Forelimb muscle (tissue), 1 donor: ENCODE measurements at regions not wholly inside any gene's neighbourhood (a gene's known extent, or its start where the extent isn't known, plus 50 kb on each side); places are given as distances from the start of the nearest gene placed in this dataset.
"Not testable (repeated sequence)": the region's sequence is repeated elsewhere in the genome, so short reads cannot be mapped to it uniquely, and the experiment has no call there.

Experiments
- DNase-seq: peaks from one replicate; pipeline ENCODE4 v3.0.0-alpha.2; 2013; ENCODE audit warnings: low read depth

DNA sequence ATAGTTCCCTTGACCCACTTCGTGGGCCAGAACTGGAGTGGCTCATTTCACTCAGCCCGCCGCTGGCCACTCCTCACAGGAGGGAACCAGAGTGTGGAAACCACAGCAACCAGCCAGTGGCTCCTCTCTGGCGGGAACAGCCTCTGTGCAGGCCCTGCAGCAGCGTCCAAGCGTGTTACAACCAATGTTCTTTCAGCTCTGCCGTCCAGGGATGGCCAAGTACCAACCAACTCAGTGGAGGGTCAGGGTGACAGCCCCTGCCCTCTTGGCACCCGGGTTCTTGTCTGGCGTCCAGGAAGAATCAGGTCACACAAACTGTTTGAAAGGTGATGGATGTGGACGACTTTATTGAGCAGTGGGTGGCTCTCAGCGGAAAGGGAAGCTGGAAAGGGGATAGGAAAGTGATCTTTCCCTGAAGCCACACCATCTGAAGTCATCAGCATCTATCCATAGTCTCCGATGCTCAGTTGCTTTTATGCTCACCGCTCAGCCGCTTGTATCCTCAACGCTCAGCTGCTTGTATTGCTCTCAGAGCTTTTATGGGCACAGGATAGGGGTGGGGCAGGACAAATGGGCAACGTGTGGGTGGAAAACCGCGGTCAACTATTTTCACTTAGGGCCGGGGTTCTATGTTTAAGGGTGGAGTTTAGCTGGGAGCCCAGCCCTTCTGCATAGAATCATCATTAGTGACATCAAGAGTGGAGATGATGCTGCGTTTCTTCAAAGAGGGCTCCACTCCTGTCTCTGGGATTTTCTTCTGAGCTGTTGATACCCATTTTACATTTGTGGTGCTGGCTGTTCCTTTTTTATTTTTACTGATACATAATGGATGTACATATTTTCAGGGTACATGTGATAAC lies 250.2 kb downstream of the RRAGC start:
- DNase-seq: no peak

DNA sequence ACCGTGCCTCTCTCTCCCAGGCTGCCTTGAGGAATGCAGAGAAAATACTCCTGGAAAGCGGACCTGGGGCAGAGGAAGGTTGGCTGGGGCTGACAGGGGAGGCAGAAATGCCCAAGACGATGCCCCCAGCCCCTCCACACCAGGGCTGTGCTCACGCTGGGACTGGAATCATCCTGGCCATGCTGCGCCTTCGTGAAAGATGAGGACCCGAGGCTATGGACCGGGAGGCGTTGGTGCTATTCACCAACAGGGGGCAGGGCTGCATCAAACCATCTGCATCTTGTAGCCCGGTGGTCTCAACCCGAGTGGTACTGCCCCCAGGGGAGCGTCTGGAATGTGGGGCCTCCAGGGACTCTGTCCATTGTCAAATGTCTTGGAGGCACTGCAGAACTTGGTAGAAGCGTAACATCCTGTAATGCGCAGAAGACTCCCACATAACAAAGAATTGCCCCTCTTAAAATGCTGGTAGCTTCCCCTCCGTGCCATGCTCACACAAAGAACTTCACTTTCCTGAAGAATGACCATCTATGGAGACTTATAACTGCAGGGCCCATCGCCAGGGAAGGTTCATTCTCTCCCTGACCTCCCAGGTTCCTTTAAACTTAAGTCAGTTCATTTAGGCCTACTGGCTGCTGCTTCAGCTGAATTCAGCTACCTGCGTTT lies 251.2 kb downstream of the RRAGC start:
- no peak for DNase-seq

DNA sequence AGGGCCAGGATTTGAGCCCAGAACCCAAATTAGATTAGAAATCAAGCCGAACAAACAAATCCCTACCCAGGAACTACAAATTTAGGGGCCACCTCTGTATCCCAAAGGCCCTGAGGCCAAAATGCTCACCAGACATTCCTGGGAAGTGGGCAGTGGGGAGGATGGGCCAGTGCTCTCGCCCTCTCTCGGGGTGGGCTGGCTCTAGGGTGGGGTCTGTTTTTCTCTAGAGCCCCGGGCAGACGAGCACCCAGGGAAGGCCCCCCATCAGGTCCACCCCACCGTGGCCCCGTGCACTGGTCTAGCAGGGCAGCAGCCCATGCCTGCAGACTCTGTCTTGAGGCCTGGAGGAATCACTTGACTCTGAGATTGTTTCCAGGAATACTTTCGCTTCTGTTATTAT lies 252.0 kb downstream of the RRAGC start:
- DNase-seq: no peak

DNA sequence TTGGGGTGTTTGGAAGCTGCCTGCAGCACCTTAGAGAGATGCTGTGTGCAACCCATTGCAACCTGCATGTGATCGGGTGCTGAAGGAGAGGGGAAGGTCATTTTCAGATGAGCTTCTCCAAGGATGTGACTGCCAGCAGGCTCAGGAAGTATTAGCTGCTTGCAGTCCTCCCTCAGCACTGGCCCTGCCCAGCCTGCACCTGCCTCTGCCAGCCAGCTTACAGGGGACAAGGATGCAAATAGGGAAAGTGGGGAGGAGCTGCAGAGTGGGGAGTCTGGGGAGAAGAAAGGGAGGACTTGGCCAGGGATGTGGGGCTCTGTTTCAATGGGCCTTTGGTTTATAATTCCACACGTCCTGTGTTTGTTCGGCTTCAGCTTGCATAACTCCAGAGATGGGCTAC lies 254.5 kb downstream of the RRAGC start:
- DNase-seq: no peak

DNA sequence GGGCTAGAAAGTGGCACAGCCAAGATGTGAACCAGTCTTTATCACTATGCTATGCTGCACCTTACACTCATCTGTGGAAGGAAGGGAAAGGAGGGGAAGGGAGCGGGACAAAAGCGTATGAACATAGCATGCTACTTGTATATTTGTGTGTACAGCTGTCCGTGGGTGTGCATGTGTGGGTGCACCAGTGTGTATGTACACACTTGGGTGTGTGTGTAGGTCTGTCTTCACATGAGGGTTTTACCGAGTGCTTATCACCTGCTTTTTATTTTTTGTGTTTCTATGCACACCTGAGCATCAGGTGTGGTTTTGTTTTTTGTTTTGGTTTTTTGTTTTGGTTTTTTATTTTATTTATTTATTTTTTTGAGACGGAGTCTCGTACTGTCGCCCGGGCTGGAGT lies 255.7 kb downstream of the RRAGC start:
- DNase-seq: no peak

DNA sequence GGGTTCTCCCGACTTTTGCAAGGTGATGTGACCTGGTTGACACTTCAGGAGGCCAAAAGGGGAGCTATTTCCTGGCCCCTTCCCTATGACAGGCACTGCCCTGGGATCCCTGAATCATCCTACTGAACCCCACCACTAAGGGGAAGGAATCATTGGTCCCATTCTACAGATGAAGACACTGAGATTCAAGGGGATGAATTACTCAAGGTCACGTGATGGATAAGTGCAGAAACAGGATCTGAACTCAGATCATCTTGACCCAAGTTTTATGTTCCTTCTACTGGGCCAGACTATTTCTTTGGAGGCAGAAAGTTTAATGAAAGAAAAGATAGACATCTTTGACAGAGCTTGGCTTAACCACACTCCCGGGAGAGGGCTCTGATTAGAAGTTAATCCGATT lies 258.7 kb downstream of the RRAGC start:
- no peak for DNase-seq

DNA sequence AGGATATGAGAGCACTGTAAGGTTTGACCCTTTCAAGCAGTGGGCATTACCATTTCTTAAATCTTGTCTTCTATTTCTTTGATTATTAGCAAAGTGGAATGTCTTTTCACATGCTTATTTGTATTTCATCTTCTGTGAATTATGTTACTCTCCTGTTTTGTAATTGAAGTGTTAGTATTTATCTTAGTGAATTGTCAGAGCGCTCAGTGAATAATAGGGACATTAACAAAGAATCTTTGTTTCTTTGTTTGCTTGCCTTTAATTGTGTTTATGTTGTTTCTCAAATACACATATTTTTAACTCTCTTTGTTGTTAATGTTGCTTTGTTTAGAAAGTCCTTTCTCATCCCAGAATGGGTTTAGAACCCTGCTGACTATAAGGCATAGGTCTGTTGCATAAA lies 259.3 kb downstream of the RRAGC start:
- DNase-seq: no peak

DNA sequence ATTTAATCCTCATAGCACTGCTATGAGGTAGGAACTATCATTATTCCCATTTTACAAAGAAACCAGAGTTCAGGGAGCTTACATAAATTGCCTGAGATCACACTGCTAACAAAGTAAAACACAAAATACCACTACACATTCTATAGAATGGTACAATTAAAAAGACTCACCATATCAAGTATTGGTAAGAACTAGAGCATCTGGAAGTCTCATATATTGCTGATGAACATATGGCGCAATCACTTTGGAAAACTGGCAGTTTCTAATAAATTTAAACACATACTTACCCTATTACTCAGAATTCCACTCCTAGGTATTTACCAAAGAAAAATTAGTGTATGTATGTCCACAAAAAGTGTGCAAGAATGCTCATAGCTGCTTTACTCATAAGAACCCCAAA lies 261.5 kb downstream of the RRAGC start:
- DNase-seq: no peak

DNA sequence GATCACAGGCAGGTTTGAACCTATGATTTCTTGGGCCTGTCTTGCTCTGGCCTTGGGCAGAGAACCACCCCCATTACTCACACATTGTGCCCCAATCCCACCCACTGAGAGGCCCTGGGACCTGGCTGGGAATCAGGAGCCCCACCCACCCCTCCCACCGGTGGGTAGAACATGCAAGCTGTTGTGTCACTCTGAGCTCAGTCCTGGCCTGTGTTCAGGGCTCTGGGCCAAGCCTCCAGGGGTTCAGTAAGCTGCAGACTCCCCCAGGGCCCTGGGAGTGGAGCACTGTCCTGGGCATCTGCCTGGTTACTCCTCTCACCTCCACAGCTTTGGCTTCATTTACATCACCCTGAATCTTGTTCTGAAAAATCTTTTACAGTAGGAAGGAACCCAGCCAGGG lies 270.5 kb downstream of the RRAGC start:
- DNase-seq: no peak

DNA sequence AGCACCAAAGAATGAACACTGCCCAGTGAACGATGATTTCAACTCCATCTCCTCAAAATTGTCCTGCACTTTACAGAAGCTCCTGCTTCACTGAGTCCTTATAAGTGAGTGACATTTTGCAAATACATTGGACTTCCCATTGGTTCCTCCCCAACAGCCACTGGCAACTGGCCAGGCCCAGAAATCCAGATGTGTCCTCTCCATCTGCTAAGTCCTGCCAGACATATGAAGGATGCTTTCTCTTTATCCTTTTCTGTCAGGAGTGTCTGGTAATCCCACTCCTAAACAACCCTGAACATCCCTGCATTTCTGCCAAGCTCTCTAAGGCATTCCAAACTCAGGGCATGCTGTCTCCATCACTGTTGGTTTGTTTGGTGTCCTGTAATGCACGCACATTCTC lies 271.8 kb downstream of the RRAGC start:
- no peak for DNase-seq

DNA sequence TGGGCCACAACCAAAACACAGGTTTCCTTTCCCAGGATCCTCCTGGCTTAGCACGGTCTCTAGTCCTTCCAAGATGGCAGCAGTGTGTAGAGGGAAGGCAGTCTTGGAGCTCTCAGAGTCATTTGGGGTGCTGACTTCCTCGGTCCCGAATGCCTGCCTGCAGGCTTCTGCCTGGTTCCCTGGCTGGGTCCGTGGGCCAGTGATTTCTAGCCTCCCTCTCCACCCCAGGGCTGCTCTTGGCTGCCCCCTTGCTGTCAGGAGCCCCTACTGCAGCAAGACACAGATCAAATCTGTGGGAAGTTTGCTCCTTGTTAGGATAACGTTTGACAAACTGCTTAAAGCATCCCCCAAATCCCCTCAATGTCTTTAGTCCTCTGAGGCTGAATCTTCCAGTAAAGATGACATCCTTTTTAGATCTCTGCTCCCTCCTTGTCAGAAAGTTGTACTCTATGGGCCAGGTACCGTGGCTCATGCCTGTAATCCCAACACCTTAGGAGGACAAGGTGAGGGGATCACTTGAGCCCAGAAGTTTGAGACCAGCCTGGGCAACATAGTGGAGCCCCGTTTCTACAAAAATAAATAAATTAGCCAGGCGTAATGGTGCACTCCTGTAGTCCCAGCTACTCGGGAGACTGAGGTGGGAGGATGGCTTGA lies 272.5 kb downstream of the RRAGC start:
- no peak for DNase-seq

DNA sequence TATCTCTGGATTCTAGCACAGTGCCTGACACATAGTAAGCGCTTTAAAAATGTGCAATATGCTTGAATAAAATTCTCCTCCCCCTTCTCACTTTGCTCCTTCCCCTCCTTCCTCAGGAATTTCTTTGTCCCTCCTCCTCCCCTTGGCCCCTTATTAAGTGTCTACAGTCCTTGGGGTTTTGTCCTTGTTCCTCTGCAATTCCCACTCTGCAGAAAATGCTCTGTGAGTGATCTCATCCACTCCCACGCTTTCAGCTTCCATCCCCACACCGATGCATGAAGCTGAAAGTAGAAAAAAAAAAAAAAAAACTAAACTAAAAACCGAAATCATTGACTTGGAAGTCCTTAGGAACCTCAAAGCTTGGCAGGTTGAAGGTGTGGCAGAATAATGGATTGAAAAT lies 273.6 kb downstream of the RRAGC start:
- DNase-seq: no peak

DNA sequence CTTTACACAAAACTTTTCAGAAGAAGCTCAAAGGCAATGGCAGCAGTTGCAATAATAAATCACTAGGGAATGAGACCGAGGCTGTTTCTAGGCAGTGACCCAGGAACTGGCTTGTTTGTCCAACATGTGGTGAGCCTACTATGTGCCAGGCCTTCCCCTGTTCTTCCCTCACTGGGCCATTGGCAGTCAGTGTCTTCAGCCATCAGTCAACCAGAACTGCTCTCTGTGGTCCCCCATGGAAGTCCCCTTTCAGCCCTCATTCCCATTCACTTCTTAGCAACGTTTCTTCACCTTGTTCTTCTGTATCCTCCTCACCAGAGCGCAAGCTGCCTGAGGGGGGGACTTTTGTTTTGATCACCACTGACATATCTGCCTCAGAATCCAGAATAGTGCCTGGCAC lies 274.1 kb downstream of the RRAGC start:
- no peak for DNase-seq

DNA sequence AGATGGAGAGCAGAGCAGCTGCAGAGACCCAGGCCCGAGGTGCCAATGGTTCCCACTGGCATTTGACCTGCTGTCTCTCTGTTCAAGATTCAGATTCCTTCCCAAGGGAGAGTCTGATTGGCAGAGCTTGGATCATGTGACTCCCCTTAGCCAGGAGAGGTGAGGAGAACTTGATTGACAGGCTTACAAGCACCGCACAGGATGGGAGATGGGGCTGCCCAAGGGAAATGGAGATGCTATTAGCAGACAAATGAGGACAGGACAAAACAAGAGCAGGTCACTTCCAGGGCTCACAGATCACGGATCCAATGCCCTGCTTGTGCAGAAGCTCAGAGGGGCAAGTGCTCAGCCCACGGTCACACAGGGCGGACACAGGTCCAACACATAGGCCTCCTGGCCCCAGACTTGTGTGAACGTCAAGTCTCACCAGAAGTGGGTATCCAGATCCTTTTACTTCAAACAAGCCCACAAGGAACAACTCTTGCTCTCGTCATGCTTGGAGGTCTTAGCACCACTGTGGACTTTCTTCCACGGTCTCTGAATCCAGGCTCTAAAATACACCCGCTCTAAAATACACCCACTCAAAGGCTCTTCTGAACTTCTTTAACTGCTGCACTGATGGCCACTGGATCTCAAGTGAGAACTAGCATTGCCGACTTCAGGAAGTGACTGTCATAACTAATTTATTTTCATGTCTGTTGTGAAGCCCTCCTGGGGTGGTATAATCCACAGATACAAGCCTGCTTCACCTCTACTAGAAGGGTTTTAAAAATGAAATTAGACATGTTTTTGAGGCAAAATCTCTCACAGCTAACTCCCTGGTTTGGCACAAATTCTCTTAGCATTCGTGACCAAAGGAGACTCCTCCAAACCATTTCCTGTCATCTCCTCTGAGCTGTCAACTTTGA lies 274.9 kb downstream of the RRAGC start:
- DNase-seq: no peak

DNA sequence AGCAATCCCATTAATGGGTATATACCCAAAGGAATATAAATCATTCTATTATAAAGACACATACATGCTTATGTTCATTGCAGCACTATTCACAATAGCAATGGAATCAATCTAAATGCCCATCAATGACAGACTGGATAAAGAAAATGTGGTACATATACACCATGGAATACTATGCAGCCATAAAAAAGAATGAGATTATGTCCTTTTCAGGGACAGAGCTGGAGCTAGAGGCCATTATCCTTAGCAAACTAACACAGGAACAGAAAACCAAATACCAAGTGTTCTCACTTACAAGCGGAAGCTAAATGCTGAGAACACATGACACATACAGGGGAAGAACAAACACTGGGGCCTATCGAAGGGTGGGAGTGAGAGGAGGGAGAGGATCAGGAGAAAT lies 276.3 kb downstream of the RRAGC start:
- not testable (repeated sequence) for DNase-seq

DNA sequence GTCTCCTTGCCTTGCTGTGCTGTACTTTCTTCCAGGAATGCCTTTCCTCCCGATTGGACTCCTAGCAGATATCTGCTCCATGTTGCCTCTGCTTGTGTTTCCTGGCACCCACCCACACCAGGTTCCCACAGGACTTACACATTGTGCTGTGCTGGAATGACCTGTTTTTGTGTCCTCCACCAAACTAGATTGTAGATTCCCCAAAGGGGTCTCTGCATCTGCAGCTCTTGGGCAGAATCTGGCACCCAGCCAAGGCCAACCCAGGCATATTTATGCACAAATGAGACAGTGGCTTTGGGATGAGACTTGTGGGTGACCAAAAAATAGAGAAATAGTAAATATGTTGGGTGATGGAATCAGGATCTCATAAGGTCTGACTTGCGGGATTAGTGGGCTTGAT lies 278.2 kb downstream of the RRAGC start:
- DNase-seq: no peak

DNA sequence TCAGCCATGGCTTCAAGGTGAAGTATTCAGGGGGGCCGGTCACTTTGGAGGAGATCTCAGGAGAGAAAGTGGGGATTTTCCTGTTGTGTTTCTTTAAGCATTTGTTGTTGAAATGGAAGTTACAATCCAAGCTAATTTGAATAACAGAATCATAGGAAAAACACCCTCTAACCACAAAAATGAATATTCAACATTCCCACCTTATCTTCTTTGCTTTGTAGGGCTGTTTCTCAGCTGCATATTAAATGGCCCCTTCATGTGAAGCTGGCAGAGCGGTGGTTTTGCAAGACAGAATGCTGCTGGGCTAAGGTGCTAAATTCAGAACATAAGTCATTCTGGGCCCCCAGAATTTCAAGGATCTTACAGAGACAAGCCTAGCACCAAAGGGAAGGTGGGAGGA lies 279.0 kb downstream of the RRAGC start:
- DNase-seq: no peak

DNA sequence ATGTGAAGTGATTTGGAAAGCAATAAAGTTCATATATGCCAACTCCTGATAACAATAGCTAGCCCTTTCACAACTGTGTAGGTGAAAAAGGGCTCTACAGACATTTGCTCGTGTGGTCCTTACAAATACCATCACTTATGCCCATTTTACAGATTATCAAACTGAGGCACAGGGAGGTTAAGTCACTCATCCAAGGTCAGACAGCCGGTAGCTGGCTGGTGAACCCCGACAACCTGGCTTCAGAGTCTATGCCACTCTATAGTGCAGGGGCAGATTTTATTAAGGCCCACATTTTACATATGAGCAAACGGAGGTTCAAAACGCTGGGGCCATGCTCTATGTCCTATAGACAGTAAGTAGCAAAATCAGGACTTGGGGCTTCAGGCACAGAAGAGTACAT lies 280.5 kb downstream of the RRAGC start:
- no peak for DNase-seq

DNA sequence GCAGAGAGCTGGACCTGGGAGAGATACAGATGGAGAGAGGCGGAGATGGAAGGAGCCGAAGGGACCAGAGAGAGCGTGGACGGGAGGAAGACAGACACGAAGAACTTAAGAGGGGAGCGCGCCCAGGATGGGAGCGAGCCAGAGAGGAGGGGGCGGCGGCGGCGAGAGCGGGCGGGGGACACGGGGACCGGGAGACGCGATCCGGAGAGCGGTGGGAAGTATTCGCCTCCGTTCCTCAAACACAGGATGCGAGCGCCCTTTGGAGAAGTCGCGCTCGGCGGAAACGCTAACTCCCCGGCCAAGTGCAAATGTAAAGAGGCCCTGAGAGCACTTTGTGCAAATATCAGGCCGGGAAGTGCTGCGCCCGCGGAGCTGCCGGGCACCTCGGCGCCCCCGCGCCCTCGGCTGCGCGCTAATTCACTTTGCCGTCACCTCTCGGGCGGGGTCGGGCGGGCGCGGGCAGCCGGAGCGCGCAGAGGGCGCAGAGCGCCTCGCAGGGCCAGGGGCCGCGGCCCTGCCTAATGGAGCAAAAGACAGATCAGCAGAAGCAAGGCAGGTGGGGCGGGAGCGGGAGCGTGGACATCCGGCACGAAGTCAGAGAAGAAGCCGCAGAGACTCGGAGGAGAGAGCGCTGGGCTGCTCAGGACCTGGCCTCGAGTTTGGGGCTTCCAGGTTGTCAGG lies 281.2 kb downstream of the RRAGC start:
- DNase-seq: no peak

DNA sequence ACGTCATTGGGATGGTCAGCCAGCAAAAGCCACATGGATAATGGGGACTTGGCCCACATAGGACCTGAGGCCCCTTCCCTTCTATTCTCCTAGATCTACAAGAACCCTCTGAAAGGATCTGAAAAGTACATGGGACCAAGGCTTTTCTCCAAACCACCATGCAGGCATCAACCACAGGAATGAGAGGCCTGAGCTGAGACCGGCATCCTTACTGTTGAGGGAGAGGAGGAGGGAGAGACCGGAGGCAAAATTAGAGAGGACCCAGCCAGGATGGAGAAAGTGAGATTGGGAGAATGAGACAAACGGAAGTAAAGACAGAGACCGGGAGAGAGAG lies 281.7 kb downstream of the RRAGC start:
- DNase-seq: no peak

DNA sequence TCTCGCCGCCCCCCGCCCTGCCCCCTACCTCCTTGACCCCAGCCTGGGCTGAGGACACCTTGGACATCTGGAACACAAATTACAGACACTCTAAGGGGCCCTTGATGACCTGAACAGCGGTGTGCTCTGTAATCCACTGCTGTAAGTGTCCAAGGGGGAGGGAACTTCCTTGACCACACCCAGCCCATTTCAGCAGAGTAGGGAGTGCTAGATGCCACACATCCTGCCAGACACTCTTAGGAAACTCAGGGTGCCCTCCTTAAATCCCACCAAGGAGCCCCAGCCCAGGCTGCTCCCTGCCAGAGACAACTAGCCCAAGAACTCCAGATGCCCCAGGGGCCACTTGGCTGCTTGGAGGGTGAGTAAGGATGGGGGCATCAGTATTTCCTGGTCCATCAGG lies 282.2 kb downstream of the RRAGC start:
- no peak for DNase-seq

DNA sequence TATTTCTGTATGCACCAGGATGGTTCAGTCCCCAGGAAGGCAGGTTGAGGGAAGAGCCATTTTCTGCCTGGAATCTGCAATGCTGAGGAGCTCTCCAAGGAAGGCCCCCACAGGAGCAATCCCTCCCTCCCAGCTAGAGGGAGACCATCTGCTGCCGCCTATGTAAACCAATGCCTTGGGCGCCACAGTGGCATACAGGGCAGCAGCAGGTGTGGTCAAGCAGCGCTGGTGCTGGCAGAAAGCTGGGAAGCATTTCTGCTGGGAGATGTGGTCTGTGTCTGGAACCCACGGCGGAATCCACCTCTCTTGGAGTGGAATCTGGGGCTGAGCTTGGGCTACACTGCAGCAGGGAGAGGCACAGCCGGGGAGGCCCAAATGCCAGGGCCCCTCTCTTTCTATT lies 283.3 kb downstream of the RRAGC start:
- DNase-seq: no peak
